Vagina (tissue), 2 donors: ENCODE measurements at regions not wholly inside any gene's neighbourhood (a gene's known extent, or its start where the extent isn't known, plus 50 kb on each side); places are given as distances from the start of the nearest gene placed in this dataset.

ENCODE experiments used
- CTCF ChIP-seq, 3 experiments: fragments of 450-650 bp in 2 of 3; fragments of 200-600 bp in 1 of 3; sonication (generic) in 1 of 3; IDR thresholded peaks; one replicate each; pipeline ENCODE4 v1.5.1; 2017 to 2019; ENCODE audit warnings: antibody characterized with exemption in 3 of 3, mild to moderate bottlenecking in 2 of 3, moderate library complexity in 2 of 3
- POLR2A ChIP-seq, 2 donors: fragments of 450-650 bp; IDR thresholded peaks; one replicate each; pipeline ENCODE4 v1.6.1; 2017; ENCODE audit warnings: antibody characterized with exemption in 2 of 2, mild to moderate bottlenecking in 2 of 2, moderate library complexity in 2 of 2
- POLR2AphosphoS5 ChIP-seq, 2 donors: sonication (generic); formaldehyde crosslinking; IDR thresholded peaks; one replicate each; pipeline ENCODE4 v1.9.0; 2017; ENCODE audit warnings: antibody characterized with exemption in 2 of 2, mild to moderate bottlenecking in 2 of 2, low read depth in 1 of 2; ENCODE audit not compliant: insufficient read depth in 1 of 2

DNA sequence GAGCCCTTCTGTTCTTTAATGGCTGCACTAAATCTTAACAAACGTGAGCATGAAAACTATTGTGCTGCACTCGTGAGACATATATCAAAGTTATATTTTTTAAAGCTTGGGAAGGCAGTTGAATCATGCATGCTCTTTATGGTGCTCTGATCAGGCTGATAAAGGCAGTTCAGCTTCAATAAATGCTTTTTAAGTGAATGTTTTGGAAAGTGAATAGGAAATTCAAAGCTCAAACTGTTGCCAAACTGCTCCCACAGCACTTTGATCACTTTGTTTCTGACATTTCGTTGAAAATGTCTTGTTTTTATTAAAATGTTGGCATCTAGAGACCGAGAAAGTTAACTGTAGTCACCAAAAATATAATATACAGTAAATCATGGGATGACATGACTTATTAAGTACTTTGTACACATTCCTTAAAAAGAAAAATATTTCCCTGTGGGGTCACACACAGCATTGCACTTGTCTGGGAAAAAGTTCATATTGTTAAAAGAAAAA, 625.7 kb upstream of the PCDH9 start:
- TF ChIP-seq POLR2A (IDR thresholded peaks at IDR 0.05) (no peak), CTCF (IDR thresholded peaks at IDR 0.05) (no peak), POLR2AphosphoS5 (IDR thresholded peaks at IDR 0.05; ENCODE audit: insufficient read depth in 1 of 2, low read depth in 1 of 2) (no peak)
